AG08396 (cell line): ENCODE measurements at regions not wholly inside any gene's neighbourhood (a gene's known extent, or its start where the extent isn't known, plus 50 kb on each side); places are given as distances from the start of the nearest gene placed in this dataset.
"Not testable (repeated sequence)": the region's sequence is repeated elsewhere in the genome, so short reads cannot be mapped to it uniquely, and the experiment has no call there.

Experiments used
- DNase-seq: peaks from one replicate; pipeline ENCODE4 v3.0.0; 2012; ENCODE audit warnings: low spot score, mixed read lengths

DNA sequence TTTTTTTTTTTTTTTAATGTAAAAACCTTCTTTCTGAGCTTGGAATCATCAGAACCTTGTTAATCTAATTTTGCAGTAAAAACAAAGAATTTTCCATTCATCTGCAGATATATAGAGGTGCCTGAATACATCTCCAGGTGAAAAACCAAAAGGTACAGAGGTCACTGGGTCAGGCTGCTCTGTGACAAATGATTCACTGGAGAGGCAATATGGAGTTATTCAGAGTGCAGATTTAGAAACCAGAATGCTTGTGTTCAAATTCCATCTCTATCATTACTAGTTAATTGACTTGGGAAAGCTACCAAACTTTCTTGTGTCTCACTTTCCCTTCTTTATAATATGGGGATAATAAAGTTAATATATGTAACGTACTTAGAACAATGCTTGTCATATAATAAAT is 51.5 kb upstream of the C1orf53 start:
- no peak for DNase-seq

DNA sequence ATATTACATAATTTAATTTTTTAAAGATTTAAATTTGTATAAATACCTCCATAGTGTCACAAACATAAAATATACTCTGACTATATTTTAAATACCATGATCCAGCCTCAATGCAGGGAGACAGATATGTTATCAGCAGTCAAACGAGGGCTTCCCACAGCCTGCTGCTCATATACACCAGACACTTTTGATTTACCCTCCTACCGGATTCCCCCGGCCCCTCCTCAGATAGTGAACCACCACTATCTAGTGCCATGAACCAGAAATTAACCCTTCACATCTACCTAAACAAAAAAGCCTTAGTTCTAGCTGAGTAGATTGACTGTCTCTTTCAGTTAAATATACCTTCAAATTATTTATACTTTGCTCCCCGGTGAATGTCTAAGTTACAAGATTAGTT is 52.4 kb upstream of the C1orf53 start:
- no peak for DNase-seq

GRCh38 chr1:197848350-197848749 is 54.1 kb upstream of the C1orf53 start:
- no peak for DNase-seq

- DNase-seq, result no peak
Measured at GRCh38 chr1:197845886-197846285, 56.5 kb upstream of the C1orf53 start.

- no peak for DNase-seq
Measured at GRCh38 chr1:197844651-197845050, 57.8 kb upstream of the C1orf53 start.

DNA sequence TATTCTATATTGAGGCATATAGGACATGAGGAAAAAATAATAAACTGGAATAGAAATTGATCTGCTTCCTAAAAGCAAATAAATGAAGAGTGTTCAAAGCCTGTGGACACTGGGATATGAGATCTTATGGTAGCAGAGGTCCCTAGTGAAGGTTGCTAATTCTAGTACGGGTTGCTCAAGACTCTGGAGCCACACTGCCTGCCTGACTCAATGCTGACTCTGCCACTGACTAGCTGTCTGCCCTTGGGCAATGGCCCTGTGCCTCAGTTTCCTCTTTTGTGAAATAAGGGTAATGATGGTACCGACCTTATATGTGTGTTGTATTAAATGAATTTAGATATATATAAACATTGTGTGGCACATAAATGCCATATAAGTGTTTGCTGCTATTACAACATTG is 59.0 kb upstream of the C1orf53 start:
- no peak for DNase-seq

- no peak for DNase-seq
Measured at GRCh38 chr1:197842646-197843045, 59.8 kb upstream of the C1orf53 start.

- no peak for DNase-seq
Measured at GRCh38 chr1:197841883-197842553, 60.4 kb upstream of the C1orf53 start.

DNA sequence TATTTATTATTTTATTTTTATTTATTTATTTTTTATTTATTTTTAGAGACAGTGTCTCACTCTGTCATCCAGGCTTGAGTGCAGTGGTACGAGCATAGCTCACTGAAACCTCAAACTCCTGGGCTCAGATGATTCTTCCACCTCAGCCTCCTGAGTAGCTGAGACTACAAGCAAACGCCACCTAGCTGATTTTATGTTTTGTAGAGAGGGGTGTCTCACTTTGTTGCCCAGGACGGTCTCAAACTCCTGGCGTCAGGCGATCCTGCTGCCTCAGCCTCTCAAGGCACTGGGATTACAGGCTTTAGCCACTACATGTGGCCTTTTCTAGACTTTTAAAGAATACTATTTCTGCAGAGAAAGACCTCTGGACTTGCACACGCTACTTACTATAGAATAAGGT is 61.3 kb upstream of the C1orf53 start:
- no peak for DNase-seq

DNA sequence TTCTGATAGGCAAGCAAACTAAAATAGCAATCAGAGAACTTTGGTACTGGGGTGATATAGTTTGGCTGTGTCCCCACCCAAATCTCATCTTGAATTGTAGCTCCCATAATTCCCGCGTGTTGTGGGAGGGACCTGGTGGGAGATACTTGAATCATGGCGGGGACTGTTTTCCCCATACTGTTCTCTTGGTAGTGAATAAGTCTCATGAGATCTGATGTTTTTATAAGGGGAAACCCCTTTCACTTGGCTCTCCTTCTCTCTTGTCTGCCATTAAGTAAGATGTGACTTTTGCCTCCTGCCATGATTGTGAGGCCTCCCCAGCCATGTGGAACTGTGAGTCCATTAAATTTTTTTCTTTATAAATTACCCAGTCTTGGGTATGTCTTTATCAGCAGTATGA is 62.6 kb upstream of the C1orf53 start:
- not testable (repeated sequence) for DNase-seq

GRCh38 chr1:197838836-197839235 is 63.6 kb upstream of the DENND1B start:
- peak; percentile 32 for DNase-seq

DNA sequence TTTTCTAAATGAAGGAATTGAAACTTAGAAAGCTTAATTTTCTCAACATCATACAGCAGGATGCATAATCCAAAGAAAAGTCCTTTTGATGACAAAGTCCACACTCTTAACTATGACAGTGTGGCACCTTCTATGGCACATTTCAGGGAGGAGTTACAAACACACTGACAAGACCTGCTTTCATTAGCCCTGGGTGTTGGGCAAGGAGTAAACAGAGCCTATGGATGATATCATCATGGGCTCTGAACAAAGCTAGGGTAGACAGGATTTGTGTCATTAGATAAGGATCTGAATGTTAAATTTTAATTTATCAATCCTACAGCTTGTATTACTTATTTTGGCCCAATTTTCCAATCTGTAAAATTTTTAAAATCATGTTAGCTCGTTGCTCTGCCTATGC is 62.6 kb upstream of the DENND1B start:
- no peak for DNase-seq

- DNase-seq, result not testable (repeated sequence)
Measured at GRCh38 chr1:197836356-197836755, 61.1 kb upstream of the DENND1B start.

DNA sequence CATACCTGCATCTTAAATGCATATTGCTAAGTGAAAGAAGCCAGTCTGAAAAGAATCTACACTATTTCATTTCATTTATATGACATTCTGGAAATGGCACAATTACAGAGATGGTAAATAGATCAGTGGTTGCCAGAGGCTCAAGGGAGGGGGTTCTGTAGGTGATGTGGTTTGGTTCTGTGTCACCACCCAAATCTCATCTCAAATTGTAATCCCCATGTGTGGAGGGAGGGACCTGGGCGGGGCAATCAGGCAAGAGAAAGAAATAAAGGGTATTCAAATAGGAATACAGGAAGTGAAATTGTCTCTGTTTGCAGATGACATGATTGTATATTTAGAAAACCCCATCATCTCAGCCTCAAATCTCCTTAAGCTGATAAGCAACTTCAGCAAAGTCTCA is 53.7 kb upstream of the DENND1B start:
- DNase-seq, result not testable (repeated sequence)

DNA sequence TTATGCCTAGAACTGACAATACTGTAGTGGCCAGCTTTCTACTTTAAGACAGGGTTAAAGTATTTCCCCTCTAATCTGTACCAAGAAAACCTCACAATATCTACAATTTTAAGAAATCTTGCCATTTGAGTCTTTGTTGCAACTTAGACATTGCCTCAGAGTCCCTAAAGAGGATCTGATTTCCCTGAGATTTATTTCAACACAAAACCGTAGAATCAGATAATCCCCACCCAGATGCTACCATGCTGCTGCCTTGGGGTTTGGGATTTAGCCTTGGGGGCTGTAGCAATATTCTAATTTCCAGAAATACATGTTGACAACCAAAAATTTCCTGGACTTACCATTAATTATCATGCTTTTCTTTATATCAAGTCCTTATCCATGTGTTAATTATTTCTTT is 50.3 kb upstream of the DENND1B start:
- no peak for DNase-seq
